RWPE1 (cell line): ENCODE measurements at regions not wholly inside any gene's neighbourhood (a gene's known extent, or its start where the extent isn't known, plus 50 kb on each side); places are given as distances from the start of the nearest gene placed in this dataset.

Experiments
- CTCF ChIA-PET: fragments of 350-600 bp; sonication (Branson Sonifier 250); formaldehyde crosslinking; extraction: SDS; loops from one replicate; lab custom pipeline; 2021; lab: Yijun Ruan, JAX
- POLR2A ChIA-PET: fragments of 400-600 bp; formaldehyde crosslinking; extraction: SDS; loops from one replicate; lab custom pipeline; 2020; ENCODE audit warnings: antibody characterized with exemption; ENCODE audit not compliant: low non-redundant PET; lab: Yijun Ruan, JAX
- DNase-seq: peaks from one replicate; pipeline ENCODE4 v3.0.0; 2012; ENCODE audit warnings: low spot score
- H3K27ac ChIP-seq: fragments of 450-650 bp; 2 replicates; pipeline ENCODE4 v1.5.1; 2017
- CTCF ChIP-seq: fragments of 450-650 bp; conservative IDR thresholded peaks from 2 replicates; pipeline ENCODE4 v1.5.1; 2017; ENCODE audit warnings: low read depth, mild to moderate bottlenecking

- ChIA-PET CTCF (interaction anchor here (0.7 to 1.2 kb wide), 2 partner anchors 11 to 12 kb away, joined by 3 read pairs; no protein-coding TSS in a partner anchor), POLR2A (no interaction called here)
- DNase-seq: no peak
- H3K27ac ChIP-seq: no peak overlapping the region
- no peak for TF ChIP-seq CTCF
These were observed 68.6 kb upstream of the SCEL start for GRCh38 chr13:77466753-77467422.

- CTCF ChIA-PET: interaction anchor here (0.7 kb wide), 1 partner anchor 12 kb away, joined by 3 read pairs; no protein-coding TSS in a partner anchor
These were observed 69.8 kb upstream of the SCEL start for GRCh38 chr13:77465603-77466195.

GRCh38 chr13:77460195-77460594 lies 75.3 kb upstream of the SCEL start:
- DNase-seq: no peak
- no peak for TF ChIP-seq CTCF
- no peak overlapping the region for H3K27ac ChIP-seq
- ChIA-PET CTCF (no interaction called here), POLR2A (no interaction called here)

More at GRCh38 chr13:77465603-77466195, 69.8 kb upstream of the SCEL start:
- TF ChIP-seq CTCF: no peak
- H3K27ac ChIP-seq: no peak overlapping the region
- POLR2A ChIA-PET: no interaction called here
- DNase-seq: no peak

- no peak for DNase-seq
- CTCF ChIA-PET: no interaction called here
- TF ChIP-seq CTCF: no peak
- POLR2A ChIA-PET: no interaction called here
- no peak overlapping the region for H3K27ac ChIP-seq
These were observed 75.9 kb upstream of the SCEL start for GRCh38 chr13:77459592-77459991.

- TF ChIP-seq CTCF: no peak
- no peak for DNase-seq
These were observed 76.8 kb upstream of the SCEL start for GRCh38 chr13:77458736-77459135.

GRCh38 chr13:77457966-77458365 lies 77.5 kb upstream of the SCEL start:
- no peak overlapping the region for H3K27ac ChIP-seq
- no peak for TF ChIP-seq CTCF
- POLR2A ChIA-PET: no interaction called here
- CTCF ChIA-PET: no interaction called here
- no peak for DNase-seq

More at GRCh38 chr13:77458736-77459135, 76.8 kb upstream of the SCEL start:
- ChIA-PET POLR2A (no interaction called here), CTCF (no interaction called here)
- no peak overlapping the region for H3K27ac ChIP-seq
